GM19240 (cell line): ENCODE measurements at regions not wholly inside any gene's neighbourhood (a gene's known extent, or its start where the extent isn't known, plus 50 kb on each side); places are given as distances from the start of the nearest gene placed in this dataset.
"Not testable (repeated sequence)": the region's sequence is repeated elsewhere in the genome, so short reads cannot be mapped to it uniquely, and the experiment has no call there.

ENCODE experiments used
- DNase-seq: peaks from one replicate; pipeline ENCODE4 v3.0.0; 2011; ENCODE audit warnings: low spot score; ENCODE audit not compliant: insufficient read length

- no peak for DNase-seq
Measured at GRCh38 chr12:88720785-88721650, 140.7 kb upstream of the KITLG start.

DNA sequence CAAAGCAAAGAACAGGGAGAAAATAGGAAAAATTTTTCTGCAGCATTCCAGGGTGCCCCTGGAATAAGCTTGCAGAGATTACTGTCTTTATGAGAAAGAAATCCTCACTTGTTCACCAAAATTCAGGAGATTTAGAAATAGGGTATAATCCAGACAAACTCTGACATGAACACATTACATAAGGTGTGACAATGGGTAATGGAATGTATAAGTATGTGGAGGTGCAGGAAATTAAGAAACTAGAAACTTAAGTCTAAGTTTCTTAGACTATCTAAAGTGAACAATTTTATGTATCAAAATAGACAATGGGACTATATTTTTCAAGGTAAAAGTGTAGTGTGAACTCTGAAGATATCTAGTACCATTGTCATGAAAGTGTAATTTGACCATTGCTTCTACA, 140.0 kb upstream of the KITLG start:
- no peak for DNase-seq

- DNase-seq, result no peak
Measured at GRCh38 chr12:88717188-88717587, 136.9 kb upstream of the KITLG start.

DNA sequence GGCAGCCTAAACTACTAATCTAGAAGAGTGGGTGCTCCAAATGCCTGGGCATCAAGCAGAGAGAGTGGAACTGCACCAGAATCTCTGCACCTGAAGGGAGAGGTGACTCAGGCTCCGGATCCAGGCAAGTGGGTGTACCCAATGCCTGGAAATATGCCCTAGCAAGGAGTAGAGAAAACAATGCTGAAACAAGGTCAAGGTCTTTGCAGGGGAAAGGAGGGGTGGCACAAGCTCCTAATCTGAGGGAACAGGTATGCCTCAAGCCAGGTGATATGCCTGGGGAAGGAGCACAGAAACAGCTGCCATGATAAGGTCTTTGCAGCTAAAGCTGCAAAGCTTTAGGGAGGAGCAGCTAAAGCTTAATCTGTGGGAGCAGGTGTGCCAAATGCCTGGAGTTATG, 136.0 kb upstream of the KITLG start:
- no peak for DNase-seq

- DNase-seq, result no peak
Measured at GRCh38 chr12:88715673-88716072, 135.4 kb upstream of the KITLG start.

DNA sequence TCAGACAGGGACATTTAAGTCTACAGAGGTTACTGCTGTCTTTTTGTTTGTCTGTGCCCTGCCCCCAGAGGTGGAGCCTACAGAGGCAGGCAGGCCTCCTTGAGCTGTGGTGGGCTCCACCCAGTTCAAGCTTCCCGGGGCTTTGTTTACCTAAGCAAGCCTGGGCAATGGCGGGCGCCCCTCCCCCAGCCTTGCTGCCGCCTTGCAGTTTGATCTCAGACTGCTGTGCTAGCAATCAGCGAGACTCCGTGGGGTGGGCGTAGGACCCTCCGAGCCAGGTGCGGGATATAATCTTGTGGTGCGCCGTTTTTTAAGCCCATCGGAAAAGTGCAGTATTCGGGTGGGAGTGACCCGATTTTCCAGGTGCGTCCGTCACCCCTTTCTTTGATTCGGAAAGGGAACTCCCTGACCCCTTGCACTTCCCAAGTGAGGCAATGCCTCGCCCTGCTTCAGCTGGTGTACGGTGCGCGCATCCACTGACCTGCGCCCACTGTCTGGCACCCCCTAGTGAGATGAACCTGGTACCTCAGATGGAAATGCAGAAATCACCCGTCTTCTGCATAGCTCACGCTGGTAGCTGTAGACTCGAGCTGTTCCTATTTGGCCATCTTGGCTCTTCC, 134.1 kb upstream of the KITLG start:
- not testable (repeated sequence) for DNase-seq

DNA sequence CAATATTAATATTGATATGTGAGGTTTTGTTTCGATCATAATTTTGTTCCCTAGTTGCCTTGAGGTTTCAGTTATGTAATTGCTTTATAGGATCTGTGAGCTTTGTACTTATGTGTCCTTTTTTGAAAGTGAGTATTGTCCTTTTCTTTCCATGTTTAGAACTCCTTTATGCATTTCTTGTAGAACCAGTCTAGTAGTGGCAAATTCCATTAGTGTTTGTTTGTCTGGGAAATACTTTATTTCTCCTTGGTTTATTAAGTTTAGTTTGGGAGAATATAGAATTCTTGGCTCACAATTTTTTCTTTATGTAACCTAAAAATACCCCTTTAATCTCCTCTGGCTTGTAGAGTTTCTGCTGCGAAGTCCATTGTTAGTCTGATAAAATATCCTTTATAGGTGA, 127.5 kb upstream of the KITLG start:
- DNase-seq, result no peak

GRCh38 chr12:88706286-88706685, 126.0 kb upstream of the KITLG start:
- DNase-seq, result no peak

- DNase-seq, result no peak
Measured at GRCh38 chr12:88703790-88704189, 123.5 kb upstream of the KITLG start.

GRCh38 chr12:88698471-88698870, 118.2 kb upstream of the KITLG start:
- no peak for DNase-seq

GRCh38 chr12:88693837-88694445, 113.7 kb upstream of the KITLG start:
- DNase-seq, result no peak

GRCh38 chr12:88691811-88692210, 111.5 kb upstream of the KITLG start:
- no peak for DNase-seq

- no peak for DNase-seq
Measured at GRCh38 chr12:88684610-88685009, 104.3 kb upstream of the KITLG start.

GRCh38 chr12:88684170-88684569, 103.9 kb upstream of the KITLG start:
- no peak for DNase-seq

- no peak for DNase-seq
Measured at GRCh38 chr12:88683628-88684027, 103.4 kb upstream of the KITLG start.

- DNase-seq, result no peak
Measured at GRCh38 chr12:88681271-88681670, 101.0 kb upstream of the KITLG start.

- no peak for DNase-seq
Measured at GRCh38 chr12:88677464-88677863, 97.2 kb upstream of the KITLG start.

- not testable (repeated sequence) for DNase-seq
Measured at GRCh38 chr12:88667615-88668014, 87.3 kb upstream of the KITLG start.

GRCh38 chr12:88665071-88665470, 84.8 kb upstream of the KITLG start:
- no peak for DNase-seq

GRCh38 chr12:88662961-88663360, 82.7 kb upstream of the KITLG start:
- no peak for DNase-seq

- no peak for DNase-seq
Measured at GRCh38 chr12:88662093-88662492, 81.8 kb upstream of the KITLG start.

GRCh38 chr12:88658009-88658408, 77.7 kb upstream of the KITLG start:
- DNase-seq, result no peak

DNA sequence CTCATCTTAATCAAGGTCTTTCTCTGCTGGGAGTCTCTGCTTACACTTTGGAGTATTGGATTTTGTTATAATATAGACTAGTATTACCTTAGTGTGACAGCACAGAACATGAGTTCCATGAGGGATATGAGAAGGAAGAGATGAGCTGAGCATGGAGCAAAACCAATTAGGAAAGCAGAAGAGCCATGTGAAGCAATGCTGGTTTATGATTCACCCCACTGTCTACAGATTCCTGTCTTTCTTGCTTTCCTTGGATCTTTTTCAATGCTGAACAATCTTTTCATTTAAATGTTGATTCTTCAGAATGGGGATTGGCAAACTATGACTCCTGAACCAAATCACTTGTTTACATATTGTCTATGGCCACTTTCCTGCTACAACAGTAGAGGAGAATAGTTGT, 70.4 kb upstream of the KITLG start:
- DNase-seq, result no peak
